GM19324 (cell line): ENCODE measurements at regions not wholly inside any gene's neighbourhood (a gene's known extent, or its start where the extent isn't known, plus 50 kb on each side); places are given as distances from the start of the nearest gene placed in this dataset.
"Not testable (repeated sequence)": the region's sequence is repeated elsewhere in the genome, so short reads cannot be mapped to it uniquely, and the experiment has no call there.

Experiments
- ATAC-seq: cut with Tn5 transposase; IDR thresholded peaks from one replicate; pipeline ENCODE4 v1.9.1; 2021; ENCODE audit warnings: mild to moderate bottlenecking, moderate library complexity; ENCODE audit not compliant: unreplicated experiment, low FRiP score

- no peak for ATAC-seq
Measured at GRCh38 chrX:101823236-101823635, 108.6 kb downstream of the ZMAT1 start.

GRCh38 chrX:101817739-101818138 lies 114.1 kb downstream of the ZMAT1 start:
- not testable (repeated sequence) for ATAC-seq

- ATAC-seq: no peak
Measured at GRCh38 chrX:101813200-101813599, 118.6 kb downstream of the ZMAT1 start.

- no peak for ATAC-seq
Measured at GRCh38 chrX:101803451-101803850, 128.4 kb downstream of the ZMAT1 start.

- ATAC-seq: peak; percentile 98
Measured at GRCh38 chrX:101799387-101799786, 132.4 kb downstream of the ZMAT1 start.

GRCh38 chrX:101787934-101788333 lies 128.3 kb upstream of the ARMCX2 start:
- no peak for ATAC-seq

GRCh38 chrX:101785142-101785541 lies 125.5 kb upstream of the ARMCX2 start:
- no peak for ATAC-seq

- ATAC-seq: not testable (repeated sequence)
Measured at GRCh38 chrX:101780421-101780820, 120.8 kb upstream of the ARMCX2 start.

GRCh38 chrX:101774340-101774739 lies 114.7 kb upstream of the ARMCX2 start:
- ATAC-seq: peak; percentile 89

- ATAC-seq: no peak
Measured at GRCh38 chrX:101764538-101764937, 104.9 kb upstream of the ARMCX2 start.

- ATAC-seq: peak; percentile 75
Measured at GRCh38 chrX:101759000-101759399, 99.3 kb upstream of the ARMCX2 start.

GRCh38 chrX:101750744-101751143 lies 91.1 kb upstream of the ARMCX2 start:
- no peak for ATAC-seq

- no peak for ATAC-seq
Measured at GRCh38 chrX:101749436-101749835, 89.8 kb upstream of the ARMCX2 start.

GRCh38 chrX:101745046-101745445 lies 85.4 kb upstream of the ARMCX2 start:
- ATAC-seq: no peak

GRCh38 chrX:101744085-101744484 lies 84.4 kb upstream of the ARMCX2 start:
- no peak for ATAC-seq

GRCh38 chrX:101740642-101741041 lies 81.0 kb upstream of the ARMCX2 start:
- no peak for ATAC-seq

- ATAC-seq: not testable (repeated sequence)
Measured at GRCh38 chrX:101738867-101739266, 79.2 kb upstream of the ARMCX2 start.

GRCh38 chrX:101738411-101738810 lies 78.8 kb upstream of the ARMCX2 start:
- ATAC-seq: not testable (repeated sequence)

GRCh38 chrX:101736651-101737050 lies 77.0 kb upstream of the ARMCX2 start:
- no peak for ATAC-seq

- ATAC-seq: no peak
Measured at GRCh38 chrX:101732870-101733269, 73.2 kb upstream of the ARMCX2 start.

- no peak for ATAC-seq
Measured at GRCh38 chrX:101729986-101730385, 70.3 kb upstream of the ARMCX2 start.
